LNCAP (cell line): ENCODE measurements at regions not wholly inside any gene's neighbourhood (a gene's known extent, or its start where the extent isn't known, plus 50 kb on each side); places are given as distances from the start of the nearest gene placed in this dataset.

Source experiments
- TF ChIP-seq, protein P1 (sequence below): fragments of 450-650 bp; IDR thresholded peaks from 2 replicates; pipeline ENCODE4 v1.5.1; 2017; ENCODE audit warnings: mild to moderate bottlenecking

DNA sequence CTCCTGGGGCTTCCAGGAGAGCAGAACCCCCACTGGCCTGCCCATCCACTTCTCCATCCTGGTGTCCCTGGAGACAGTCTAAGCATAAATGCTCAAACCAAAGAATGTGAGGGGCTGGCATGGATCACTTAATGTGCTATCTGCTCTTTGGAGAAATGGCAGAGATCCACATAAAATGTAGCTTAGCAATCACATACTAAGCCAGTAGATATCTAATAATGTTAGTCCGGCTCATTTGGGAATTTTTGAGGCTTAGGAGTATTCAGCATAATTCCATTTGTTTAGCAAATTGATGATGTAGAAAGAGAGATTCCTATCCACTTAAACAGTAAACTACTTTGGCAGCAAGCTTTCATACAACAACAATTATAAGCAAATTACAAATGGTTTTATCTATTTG lies 90.7 kb downstream of the TENT5C start:
- TF ChIP-seq, protein P1, sequence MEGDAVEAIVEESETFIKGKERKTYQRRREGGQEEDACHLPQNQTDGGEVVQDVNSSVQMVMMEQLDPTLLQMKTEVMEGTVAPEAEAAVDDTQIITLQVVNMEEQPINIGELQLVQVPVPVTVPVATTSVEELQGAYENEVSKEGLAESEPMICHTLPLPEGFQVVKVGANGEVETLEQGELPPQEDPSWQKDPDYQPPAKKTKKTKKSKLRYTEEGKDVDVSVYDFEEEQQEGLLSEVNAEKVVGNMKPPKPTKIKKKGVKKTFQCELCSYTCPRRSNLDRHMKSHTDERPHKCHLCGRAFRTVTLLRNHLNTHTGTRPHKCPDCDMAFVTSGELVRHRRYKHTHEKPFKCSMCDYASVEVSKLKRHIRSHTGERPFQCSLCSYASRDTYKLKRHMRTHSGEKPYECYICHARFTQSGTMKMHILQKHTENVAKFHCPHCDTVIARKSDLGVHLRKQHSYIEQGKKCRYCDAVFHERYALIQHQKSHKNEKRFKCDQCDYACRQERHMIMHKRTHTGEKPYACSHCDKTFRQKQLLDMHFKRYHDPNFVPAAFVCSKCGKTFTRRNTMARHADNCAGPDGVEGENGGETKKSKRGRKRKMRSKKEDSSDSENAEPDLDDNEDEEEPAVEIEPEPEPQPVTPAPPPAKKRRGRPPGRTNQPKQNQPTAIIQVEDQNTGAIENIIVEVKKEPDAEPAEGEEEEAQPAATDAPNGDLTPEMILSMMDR: no peak

DNA sequence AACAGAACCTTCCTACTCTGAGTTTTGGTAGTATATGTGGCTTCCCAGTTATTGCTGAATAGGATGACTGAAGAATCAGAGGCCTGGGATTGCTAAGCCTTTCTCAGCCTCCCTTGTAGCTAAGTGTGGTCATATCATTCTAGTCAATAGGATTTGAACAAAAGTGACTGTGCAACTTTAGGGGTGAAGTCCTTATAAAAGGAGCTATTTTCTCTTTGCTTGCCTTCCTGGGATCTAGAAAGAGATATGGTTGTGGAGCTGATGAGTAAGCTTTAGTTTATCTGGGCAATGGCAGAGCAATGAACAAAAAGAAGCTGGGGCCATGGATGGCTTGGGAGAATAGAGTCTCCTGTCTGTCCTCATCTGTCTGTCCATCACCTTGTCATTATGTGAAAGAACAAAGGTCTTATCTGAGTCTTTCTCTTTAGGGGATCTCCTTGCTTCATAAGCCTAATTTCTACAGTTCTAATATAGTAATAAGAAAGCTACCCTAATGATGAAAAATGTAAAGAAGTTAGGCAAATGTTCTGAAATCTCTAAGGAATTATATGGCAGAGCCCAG lies 91.5 kb downstream of the TENT5C start:
- TF ChIP-seq, protein P1: no peak

DNA sequence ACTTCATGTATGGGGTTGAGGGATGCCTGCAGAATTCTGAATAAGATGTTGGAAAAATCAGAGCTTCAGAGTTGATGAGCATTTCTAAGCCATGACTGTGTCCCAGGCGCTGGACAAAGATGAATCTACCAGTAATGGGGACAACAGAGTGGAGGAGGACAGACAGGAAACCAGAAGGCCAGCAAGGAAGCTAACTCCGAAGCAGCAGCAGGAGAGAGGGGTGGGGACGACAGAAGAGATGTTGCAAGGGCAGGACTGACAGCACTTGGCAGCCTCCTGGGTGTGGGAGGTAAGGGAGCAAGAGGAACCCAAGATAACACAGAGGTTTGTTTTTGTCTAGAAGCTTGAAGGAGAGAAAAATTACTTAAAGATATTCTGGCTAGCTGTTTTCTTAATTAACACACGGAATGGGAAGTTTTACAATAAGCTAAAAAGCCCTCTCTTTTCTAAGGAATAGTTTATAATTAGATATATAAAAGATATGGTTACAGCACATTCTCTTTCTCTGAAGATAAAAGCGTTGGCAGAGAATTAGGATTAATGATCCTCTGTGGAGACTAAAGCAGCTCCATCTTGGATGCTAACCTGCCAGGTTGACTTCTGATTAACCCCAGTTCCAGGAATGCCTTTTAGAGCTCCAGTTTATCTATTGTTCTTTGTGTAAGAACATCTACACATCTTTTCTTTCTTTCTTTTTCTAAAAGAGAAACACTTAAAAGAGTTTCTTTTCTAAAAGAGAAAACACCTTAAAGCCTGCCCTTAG lies 92.7 kb downstream of the TENT5C start:
- TF ChIP-seq, protein P1: no peak

DNA sequence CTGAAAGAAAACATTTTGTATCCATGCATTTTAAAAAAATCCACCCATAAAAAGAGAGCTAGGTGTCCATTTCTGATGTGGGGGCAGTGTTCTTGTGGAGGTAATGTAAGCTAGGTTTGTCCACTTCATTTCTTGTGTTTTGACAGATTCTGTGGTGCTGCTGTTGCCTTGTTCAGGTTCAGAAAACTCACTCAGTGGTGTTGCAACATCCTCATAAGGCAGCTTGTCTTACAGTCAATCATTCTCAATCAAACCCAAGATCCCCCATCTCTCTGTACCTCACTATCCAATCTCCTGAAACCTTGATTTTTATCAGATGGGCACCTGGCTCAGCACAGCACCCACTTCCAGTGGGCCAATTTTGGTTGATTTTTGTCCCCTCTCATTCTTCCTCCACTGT lies 94.1 kb downstream of the TENT5C start:
- TF ChIP-seq, protein P1: no peak

DNA sequence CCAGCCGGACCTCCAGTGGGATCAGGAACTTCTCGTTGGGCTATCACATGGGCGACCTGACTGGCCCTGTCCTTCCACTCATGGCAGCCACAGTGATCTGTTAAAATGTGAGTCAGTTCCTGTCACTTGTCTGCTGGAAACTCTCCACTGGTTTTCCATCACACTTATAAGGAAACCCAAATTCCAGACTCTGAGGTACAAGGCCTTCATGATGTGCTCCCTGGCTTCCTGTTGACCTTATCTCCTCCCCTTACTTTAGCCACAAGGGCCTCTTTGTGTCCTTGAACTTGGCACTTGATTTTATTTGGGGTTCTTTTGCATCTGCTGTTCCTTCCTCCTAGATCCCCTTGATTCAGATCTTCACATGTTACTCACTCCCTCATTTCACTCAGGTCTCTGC lies 96.8 kb downstream of the TENT5C start:
- TF ChIP-seq, protein P1: no peak

DNA sequence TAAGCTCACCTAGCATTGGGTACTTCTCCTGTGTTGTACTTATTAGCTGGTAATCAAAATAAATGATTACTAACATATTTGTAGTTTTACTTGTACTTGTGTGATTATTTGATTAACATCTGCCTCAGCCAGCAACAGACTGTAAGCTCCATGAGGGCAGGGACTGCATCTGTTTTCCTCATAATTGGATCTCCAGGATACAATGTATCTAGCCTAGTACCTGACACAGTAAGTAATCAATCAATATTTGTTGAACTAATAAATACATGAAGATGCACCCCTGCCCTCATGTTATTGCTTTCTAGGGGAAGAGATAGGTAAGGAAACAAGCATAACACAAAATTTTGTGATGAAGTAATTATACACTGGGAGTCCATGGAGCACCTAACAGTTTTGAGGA lies 101.5 kb downstream of the TENT5C start:
- TF ChIP-seq, protein P1: no peak

DNA sequence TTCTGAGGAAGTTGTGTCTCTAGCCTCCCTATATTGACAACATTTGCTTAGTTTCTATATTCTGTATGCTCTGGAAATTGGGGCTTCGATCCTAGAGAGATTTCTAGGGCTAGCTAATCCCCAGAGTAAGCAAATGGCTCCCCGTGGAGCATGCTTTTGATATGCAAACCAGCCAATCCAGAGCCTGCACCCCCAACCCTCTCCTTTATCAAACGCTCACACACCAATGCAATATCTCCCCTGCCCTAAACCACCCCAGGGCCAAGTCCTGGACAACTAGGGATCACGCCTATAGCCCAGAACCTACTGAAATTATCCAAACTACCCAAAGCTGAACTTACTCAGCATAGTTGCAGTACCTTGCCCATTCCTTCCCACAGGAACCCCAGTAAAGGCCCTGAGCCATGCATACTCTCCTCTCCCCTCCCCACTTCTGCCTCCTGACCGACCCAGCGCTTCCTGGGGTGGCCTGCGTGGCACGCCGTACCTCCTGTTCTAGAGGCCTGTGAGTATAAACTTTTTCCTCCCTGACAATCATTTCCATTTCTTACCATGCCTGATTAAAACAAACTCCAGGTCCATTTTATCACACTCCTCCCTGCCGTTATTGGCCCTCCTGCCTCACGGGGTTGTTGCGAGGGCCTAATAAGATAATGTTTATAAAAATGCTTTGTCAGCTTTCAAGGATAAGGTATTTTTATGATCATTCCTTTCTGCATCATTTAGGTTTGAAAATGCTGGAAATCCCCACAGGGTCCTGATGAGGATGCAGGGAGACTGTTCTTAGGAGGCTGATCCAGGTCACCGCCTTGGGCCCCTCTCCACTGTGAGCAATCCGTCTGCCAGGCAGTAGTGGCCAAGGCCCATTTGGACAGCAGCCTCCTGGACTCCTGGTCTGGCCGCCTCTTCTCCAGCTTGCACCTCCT lies 102.7 kb downstream of the TENT5C start:
- TF ChIP-seq, protein P1: no peak
